Hematopoietic multipotent progenitor cell treated with erythropoietin and hydrocortisone succinate and interleukin-3 and kit ligand, for 8 days (in vitro differentiated cells): ENCODE measurements at regions not wholly inside any gene's neighbourhood (a gene's known extent, or its start where the extent isn't known, plus 50 kb on each side); places are given as distances from the start of the nearest gene placed in this dataset.

ENCODE experiments used
- DNase-seq: peaks from one replicate; pipeline ENCODE4 v3.0.0-alpha.2; 2015

GRCh38 chr18:29176681-29177080 is 999.8 kb upstream of the CDH2 start:
- DNase-seq = no peak

DNA sequence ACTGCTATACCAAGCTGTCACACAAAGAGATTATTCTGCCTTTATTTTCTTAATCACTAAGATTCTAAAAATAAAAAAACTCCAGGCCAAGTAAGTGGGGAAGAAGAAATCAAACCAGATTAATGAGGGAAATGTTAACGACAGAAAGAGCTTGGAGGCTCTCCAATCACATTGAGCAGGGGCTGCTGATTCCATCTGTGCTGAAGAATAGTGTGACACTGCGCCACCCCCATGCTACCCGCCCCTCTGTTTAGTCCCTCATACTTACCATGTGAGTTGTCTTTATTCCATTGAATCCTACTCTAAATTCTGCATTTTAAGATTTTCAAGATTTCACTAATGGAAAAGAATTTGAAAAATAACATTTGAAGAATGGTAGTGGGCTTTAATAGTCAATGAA is 998.0 kb upstream of the CDH2 start:
- DNase-seq = no peak

GRCh38 chr18:29172756-29173067 is 995.8 kb upstream of the CDH2 start:
- no peak for DNase-seq

- DNase-seq = no peak
Observed at GRCh38 chr18:29171892-29172755, 995.2 kb upstream of the CDH2 start.

DNA sequence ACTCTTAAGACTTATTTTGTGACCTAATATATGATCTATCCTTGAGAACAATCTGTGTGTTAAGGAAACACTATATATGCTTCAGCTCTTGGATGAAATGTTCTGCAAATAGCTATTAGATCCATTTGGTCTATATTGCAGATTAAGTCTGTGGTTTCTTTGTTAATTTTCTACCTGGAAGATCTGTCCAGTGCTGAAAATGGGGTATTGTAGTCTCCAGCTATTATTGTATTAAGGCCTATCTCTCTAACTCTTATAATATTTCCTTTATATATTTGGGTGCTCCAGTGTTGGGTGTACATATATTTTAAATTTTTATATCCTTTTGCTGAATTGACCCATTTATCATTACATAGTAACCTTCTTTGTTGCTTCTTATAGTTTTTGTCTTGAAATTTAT is 992.7 kb upstream of the CDH2 start:
- no peak for DNase-seq

DNA sequence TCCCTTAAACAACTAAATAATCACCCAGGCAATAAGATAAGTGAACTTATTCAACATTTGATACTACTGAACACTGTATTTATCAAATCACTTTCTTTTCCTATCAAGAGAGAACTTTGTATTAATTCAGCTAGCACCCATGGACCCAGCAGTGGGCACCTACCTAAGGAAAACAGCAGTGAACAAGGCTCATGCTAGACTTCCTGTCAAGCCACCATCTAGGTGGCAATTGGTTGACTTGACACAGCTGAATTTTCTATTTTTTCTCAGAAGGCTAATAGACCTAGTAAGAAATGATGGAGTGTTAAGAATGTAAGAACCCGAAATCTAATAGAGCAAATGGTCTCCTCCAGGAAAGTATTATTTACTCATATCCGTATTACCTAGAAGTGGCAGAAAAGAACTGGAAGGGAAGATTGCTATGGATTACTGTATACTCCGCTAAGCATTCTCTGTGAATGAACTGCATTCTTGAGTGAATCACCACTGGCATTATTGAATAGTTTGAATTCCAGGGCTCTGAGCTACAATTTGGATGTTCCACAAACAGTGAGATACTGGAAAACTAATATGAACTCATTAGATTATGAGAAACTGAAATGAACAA is 988.2 kb upstream of the CDH2 start:
- DNase-seq = no peak

GRCh38 chr18:29164020-29164706 is 987.2 kb upstream of the CDH2 start:
- no peak for DNase-seq

DNA sequence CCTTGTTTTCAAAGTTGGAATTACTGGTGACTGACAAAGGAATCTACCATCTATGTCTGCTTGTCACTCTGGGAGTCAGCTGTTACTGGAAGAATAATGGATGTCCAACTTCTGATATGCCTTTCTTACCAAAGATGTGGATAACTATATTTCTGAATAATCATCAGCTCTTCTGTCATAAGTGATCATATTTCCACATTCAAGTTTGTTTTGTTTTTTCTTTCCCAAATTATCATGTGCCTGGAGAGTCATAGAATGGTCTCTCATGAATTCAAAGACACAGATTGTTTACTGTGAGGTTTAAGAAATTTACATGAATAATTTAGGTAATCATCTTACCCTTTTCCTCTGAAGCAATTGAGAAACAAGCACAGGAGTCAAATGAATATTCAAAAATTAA is 986.7 kb upstream of the CDH2 start:
- DNase-seq = no peak

DNA sequence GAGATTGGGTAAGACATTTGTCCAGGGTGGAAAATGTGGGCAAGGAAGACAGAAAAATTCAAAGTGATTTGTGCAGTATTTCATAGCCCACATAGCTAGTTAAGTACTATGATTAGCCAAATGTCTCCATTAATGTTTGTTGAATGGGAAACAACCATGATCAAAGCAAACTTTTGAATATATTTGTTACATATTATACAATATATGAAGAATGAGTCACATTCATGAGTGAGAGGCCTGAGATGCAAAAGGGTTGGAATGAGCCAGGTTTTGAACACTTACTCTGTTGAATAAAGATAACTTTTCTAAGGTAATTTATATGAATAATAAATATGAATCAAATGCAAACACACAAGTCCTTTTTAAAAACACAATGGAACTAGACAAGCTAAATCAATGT is 984.5 kb upstream of the CDH2 start:
- no peak for DNase-seq

- DNase-seq = no peak
Observed at GRCh38 chr18:29160170-29160569, 983.2 kb upstream of the CDH2 start.

- no peak for DNase-seq
Observed at GRCh38 chr18:29157905-29158304, 981.0 kb upstream of the CDH2 start.

GRCh38 chr18:29157057-29157780 is 980.3 kb upstream of the CDH2 start:
- no peak for DNase-seq

DNA sequence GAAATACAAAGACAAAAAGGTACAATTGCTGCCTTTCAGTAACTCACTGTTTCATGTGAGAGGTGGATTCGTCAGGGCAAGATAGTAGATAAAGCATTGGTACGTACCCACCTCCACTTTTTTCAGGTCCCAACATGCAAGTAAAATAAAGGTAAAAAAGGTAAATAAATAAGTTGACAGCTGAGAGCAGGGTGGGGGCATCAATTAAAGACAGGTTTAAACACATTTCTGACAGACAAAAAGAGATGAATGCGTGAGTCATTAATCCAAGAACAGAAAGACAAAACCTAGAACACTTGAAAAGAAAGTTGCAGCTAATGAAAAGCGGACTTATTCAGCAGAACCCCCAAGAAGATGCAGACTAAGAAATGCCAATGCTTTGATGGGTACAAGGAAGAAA is 979.6 kb upstream of the CDH2 start:
- DNase-seq = no peak

DNA sequence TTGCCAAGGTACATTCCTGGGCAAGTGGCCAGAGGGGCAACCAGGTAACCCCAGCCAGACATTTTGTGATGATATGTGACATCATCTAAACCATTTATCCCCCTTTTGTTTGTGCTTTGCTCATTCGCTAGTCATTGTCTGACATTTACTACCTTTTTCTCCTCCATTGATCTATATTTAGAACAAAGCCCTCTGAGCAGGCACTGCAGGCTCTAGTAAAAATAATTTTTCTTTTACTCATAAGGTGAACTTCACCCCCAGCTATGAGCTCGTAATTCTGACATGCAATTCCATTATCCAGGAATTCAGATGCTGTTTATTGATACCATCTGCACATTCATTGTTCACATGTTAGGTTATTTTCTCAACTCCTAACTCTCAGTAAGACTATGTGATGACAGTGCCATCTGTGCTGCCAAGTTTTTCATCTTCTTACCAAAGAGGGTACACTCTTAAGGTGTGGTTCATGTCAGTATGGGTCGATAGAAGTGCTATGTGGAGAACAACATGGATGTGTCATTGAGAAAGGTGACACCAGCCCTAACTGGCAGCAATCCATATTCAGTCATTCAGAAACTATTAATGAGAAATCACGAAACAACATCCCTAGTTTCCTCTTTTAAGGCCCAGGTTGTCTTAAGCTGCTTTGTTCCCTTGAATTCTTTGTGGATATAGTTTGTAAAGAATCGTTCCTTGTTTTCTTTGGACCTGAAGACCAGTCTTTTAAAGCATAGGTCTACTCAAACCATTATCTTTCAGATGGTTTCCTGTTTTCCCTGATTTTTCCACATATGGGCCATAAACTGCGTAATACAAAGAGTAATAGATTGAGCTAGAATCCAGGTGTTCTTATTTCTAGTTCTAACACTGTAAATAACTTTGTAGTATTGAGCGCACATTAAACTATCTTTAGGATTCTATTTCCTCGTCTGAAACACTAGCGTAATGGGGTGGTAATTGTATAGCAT is 978.1 kb upstream of the CDH2 start:
- no peak for DNase-seq

GRCh38 chr18:29154196-29154757 is 977.3 kb upstream of the CDH2 start:
- no peak for DNase-seq

GRCh38 chr18:29153091-29153490 is 976.2 kb upstream of the CDH2 start:
- peak; percentile 81 for DNase-seq

- peak; percentile 4 for DNase-seq
Observed at GRCh38 chr18:29147944-29148343, 971.0 kb upstream of the CDH2 start.

DNA sequence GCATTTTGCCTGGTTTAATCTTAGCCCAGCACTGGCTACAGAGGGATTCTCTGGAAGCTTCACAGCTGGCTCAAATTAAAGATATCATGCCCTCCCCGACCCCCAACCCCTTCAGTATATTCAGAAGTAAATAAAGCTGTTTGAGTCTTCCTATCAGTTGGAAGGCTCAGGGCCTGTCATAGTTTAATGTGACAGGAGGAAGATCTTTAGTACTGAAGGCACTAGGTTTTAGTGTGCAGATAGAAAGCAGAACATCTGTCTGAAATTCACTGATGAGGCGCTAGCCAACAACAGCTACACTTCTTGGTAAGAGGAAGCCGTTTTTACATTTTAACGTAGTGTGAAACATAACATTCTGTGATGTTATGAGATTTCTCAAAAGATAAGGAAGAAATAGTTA is 969.1 kb upstream of the CDH2 start:
- no peak for DNase-seq

DNA sequence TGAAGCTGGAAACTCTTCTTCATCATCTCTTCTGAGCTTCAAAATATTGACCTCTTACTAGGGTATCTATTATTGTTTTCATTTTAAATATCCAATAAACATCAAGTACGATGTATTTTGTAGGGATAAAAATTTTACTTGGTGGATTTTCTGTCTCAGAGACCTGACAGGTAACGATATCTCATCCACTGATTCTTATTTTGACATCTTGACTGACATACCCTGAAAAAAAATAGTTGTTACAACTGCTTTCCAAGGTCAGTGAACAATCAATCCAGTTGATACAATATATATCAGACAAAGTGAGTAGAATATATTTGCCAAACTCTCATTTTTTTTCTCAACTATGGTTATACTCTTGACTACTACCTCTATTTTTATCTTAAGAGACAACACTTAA is 963.7 kb upstream of the CDH2 start:
- DNase-seq = no peak

- no peak for DNase-seq
Observed at GRCh38 chr18:29137773-29138495, 961.0 kb upstream of the CDH2 start.
